DND-41 (cell line): ENCODE measurements at regions not wholly inside any gene's neighbourhood (a gene's known extent, or its start where the extent isn't known, plus 50 kb on each side); places are given as distances from the start of the nearest gene placed in this dataset.
"Not testable (repeated sequence)": the region's sequence is repeated elsewhere in the genome, so short reads cannot be mapped to it uniquely, and the experiment has no call there.

ENCODE experiments used
- ATAC-seq: fragments of 200-7000 bp; cut with Tn5 transposase; 3 replicates; pipeline ENCODE4 v1.9.1; 2021; ENCODE audit warnings: low read depth; ENCODE audit not compliant: insufficient read depth
- DNase-seq: peaks from one replicate; pipeline ENCODE4 v3.0.0-alpha.2; 2020
- H2AFZ ChIP-seq: 2 replicates; pipeline ENCODE4 v1.6.0; 2012; ENCODE audit warnings: low read depth, low read length
- H3K27ac ChIP-seq: 2 replicates; pipeline ENCODE4 v1.5.1; 2012; ENCODE audit warnings: low read length, inconsistent platforms
- H3K27me3 ChIP-seq: fragments of 200-600 bp; sonication (generic); 2 replicates; pipeline ENCODE4 v1.6.0; 2012; ENCODE audit warnings: low read length, mild to moderate bottlenecking, inconsistent platforms; ENCODE audit not compliant: insufficient read depth, poor library complexity
- H3K36me3 ChIP-seq: 2 replicates; pipeline ENCODE4 v1.5.1; 2012; ENCODE audit warnings: low read length, inconsistent platforms; ENCODE audit not compliant: insufficient read depth
- H3K4me1 ChIP-seq: 2 replicates; pipeline ENCODE4 v1.5.1; 2012; ENCODE audit warnings: mild to moderate bottlenecking, low read length; ENCODE audit not compliant: insufficient read depth
- H3K4me2 ChIP-seq: 2 replicates; pipeline ENCODE4 v1.6.0; 2012; ENCODE audit warnings: mild to moderate bottlenecking, moderate library complexity, low read length, inconsistent platforms; ENCODE audit not compliant: insufficient read depth
- H3K4me3 ChIP-seq, 2 experiments: fragments of 200-600 bp in 1 of 2; shearing (Covaris generic) in 1 of 2; 2 replicates each; pipeline ENCODE4 v1.5.1; 2012 to 2016; ENCODE audit warnings: inconsistent platforms in 2 of 2, low read length in 2 of 2, mild to moderate bottlenecking in 2 of 2, low read depth in 1 of 2, moderate library complexity in 1 of 2
- H3K79me2 ChIP-seq: 2 replicates; pipeline ENCODE4 v1.6.0; 2012; ENCODE audit warnings: low read length, inconsistent platforms; ENCODE audit not compliant: insufficient read depth
- H3K9ac ChIP-seq: 2 replicates; pipeline ENCODE4 v1.6.0; 2012; ENCODE audit warnings: low read depth, mild to moderate bottlenecking, inconsistent platforms, low read length, moderate library complexity
- H3K9me3 ChIP-seq: 2 replicates; pipeline ENCODE4 v1.5.1; 2012; ENCODE audit warnings: low read length, moderate library complexity, mild to moderate bottlenecking, inconsistent platforms; ENCODE audit not compliant: insufficient read depth, severe bottlenecking
- H4K20me1 ChIP-seq: 2 replicates; pipeline ENCODE4 v1.6.0; 2012; ENCODE audit warnings: low read length; ENCODE audit not compliant: insufficient read depth
- EZH2 ChIP-seq: IDR thresholded peaks from 3 replicates; pipeline ENCODE4 v1.6.1; 2012; ENCODE audit warnings: borderline replicate concordance, low read depth, mild to moderate bottlenecking, moderate library complexity, low read length, inconsistent platforms; ENCODE audit not compliant: severe bottlenecking
- TF ChIP-seq, protein P1 (sequence below): IDR thresholded peaks from 2 replicates; pipeline ENCODE4 v1.5.1; 2012; ENCODE audit warnings: borderline replicate concordance, low read length, moderate library complexity, mild to moderate bottlenecking; ENCODE audit not compliant: poor library complexity, severe bottlenecking; ENCODE audit errors: extremely low read depth

GRCh38 chr10:62937674-62938073 lies 121.5 kb upstream of the EGR2 start:
- no peaks in the 10 kb centered on the region for H4K20me1 ChIP-seq
- H3K27ac ChIP-seq: no peak overlapping the region
- H3K79me2 ChIP-seq: no peaks in the 10 kb centered on the region

GRCh38 chr10:62935022-62935421 lies 118.9 kb upstream of the EGR2 start:
- H3K9me3 ChIP-seq: no peaks in the 10 kb centered on the region
- H3K27me3 ChIP-seq: no peaks in the 10 kb centered on the region
- ATAC-seq (no peak), DNase-seq (no peak)
- no peak overlapping the region for H3K27ac ChIP-seq
- no peaks in the 10 kb centered on the region for H3K36me3 ChIP-seq
- no peak overlapping the region for H2AFZ ChIP-seq
- H3K4me1 ChIP-seq: no peaks in the 10 kb centered on the region
- H3K9ac ChIP-seq: no peak overlapping the region
- H4K20me1 ChIP-seq: no peaks in the 10 kb centered on the region
- H3K4me3 ChIP-seq: no peak overlapping the region
- H3K4me2 ChIP-seq: no peak overlapping the region
- TF ChIP-seq, protein P1, sequence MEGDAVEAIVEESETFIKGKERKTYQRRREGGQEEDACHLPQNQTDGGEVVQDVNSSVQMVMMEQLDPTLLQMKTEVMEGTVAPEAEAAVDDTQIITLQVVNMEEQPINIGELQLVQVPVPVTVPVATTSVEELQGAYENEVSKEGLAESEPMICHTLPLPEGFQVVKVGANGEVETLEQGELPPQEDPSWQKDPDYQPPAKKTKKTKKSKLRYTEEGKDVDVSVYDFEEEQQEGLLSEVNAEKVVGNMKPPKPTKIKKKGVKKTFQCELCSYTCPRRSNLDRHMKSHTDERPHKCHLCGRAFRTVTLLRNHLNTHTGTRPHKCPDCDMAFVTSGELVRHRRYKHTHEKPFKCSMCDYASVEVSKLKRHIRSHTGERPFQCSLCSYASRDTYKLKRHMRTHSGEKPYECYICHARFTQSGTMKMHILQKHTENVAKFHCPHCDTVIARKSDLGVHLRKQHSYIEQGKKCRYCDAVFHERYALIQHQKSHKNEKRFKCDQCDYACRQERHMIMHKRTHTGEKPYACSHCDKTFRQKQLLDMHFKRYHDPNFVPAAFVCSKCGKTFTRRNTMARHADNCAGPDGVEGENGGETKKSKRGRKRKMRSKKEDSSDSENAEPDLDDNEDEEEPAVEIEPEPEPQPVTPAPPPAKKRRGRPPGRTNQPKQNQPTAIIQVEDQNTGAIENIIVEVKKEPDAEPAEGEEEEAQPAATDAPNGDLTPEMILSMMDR: no peak
- TF ChIP-seq EZH2: no peak
- H3K79me2 ChIP-seq: no peaks in the 10 kb centered on the region

More at GRCh38 chr10:62937674-62938073, 121.5 kb upstream of the EGR2 start:
- Histone ChIP-seq H3K9ac (no peak overlapping the region), H3K4me1 (no peaks in the 10 kb centered on the region), H3K36me3 (no peaks in the 10 kb centered on the region), H2AFZ (no peak overlapping the region), H3K27me3 (no peaks in the 10 kb centered on the region), H3K4me3 (no peak overlapping the region), H3K4me2 (no peak overlapping the region), H3K9me3 (no peaks in the 10 kb centered on the region)
- ATAC-seq (no peak), DNase-seq (no peak)
- TF ChIP-seq, protein P1: no peak
- TF ChIP-seq EZH2: no peak

GRCh38 chr10:62934258-62934657 lies 118.1 kb upstream of the EGR2 start:
- no peak overlapping the region for H2AFZ ChIP-seq
- no peak overlapping the region for H3K4me2 ChIP-seq
- H3K9ac ChIP-seq: no peak overlapping the region
- H3K4me1 ChIP-seq: no peaks in the 10 kb centered on the region
- H3K36me3 ChIP-seq: no peaks in the 10 kb centered on the region
- no peak overlapping the region for H3K27ac ChIP-seq
- ATAC-seq: no peak
- no peak overlapping the region for H3K4me3 ChIP-seq
- H3K79me2 ChIP-seq: no peaks in the 10 kb centered on the region
- no peak for TF ChIP-seq EZH2
- TF ChIP-seq, protein P1: no peak
- H4K20me1 ChIP-seq: no peaks in the 10 kb centered on the region
- no peaks in the 10 kb centered on the region for H3K9me3 ChIP-seq
- H3K27me3 ChIP-seq: no peaks in the 10 kb centered on the region
- DNase-seq: no peak

DNA sequence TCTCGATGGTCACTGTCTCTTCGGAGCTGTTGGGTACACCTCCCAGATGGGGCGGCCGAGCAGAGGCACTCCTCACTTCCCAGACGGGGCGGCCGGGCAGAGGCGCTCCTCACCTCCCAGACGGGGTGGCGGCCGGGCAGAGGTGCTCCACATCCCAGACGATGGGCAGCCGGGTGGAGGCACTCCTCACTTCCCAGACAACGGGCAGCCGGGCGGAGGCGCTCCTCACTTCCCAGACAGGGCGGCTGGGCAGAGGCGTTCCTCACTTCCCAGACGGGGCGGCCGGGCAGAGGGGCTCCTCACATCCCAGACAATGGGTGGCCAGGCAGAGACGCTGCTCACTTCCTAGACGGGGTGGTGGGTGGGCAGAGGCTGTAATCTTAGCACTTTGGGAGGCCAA lies 112.6 kb upstream of the EGR2 start:
- not testable (repeated sequence) for H3K9ac ChIP-seq, H3K79me2 ChIP-seq, H3K4me2 ChIP-seq, H3K36me3 ChIP-seq, H4K20me1 ChIP-seq, H3K9me3 ChIP-seq, H3K27me3 ChIP-seq, H3K27ac ChIP-seq, DNase-seq, H2AFZ ChIP-seq, H3K4me1 ChIP-seq, H3K4me3 ChIP-seq, ATAC-seq
